ENCODE measurements at regions not wholly inside any gene's neighbourhood (a gene's known extent, or its start where the extent isn't known, plus 50 kb on each side); places are given as distances from the start of the nearest gene placed in this dataset.

DNA sequence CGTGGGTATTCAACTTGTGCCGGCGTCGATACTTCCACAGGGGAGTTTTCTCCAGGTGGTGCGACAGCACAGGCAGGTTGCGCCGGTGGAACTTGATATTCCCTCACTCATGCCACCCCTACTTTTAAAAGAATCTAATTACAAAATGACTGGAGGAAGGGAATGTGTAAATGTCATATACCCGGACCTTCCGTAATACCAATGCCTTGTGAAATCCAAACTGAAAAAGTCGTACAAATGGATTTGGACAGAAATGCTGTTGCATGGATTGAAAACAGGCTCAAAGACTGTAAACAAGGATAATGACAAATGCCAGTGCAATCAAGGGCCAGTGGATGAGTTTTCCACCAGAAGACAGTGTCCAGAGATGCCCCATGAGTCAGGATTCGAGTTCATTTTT, 235.3 kb upstream of the USP25 start:
- DNase-seq = no peak

GRCh38 chr21:15495965-15496364, 233.8 kb upstream of the USP25 start:
- DNase-seq = no peak

DNA sequence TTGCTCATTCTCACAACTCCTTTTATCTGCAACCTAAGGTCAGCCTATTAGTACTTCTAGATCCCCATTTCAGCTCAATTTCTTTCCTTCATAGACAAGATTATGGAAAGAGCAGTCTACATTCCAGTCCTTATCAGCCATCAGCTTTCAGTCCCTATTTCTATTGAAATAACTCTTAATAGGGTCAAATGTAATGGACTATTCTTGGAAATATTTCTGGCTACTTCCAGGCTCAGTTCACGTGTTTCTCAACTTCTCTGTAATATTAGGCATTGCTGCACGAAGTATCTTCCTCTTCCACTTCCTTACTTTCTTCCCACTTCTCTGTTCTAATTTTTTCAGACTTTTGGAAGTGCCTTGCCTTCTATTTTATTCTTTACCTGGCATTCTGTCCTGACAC, 232.9 kb upstream of the USP25 start:
- DNase-seq = peak; percentile 53

GRCh38 chr21:15498455-15498854, 231.3 kb upstream of the USP25 start:
- no peak for DNase-seq

DNA sequence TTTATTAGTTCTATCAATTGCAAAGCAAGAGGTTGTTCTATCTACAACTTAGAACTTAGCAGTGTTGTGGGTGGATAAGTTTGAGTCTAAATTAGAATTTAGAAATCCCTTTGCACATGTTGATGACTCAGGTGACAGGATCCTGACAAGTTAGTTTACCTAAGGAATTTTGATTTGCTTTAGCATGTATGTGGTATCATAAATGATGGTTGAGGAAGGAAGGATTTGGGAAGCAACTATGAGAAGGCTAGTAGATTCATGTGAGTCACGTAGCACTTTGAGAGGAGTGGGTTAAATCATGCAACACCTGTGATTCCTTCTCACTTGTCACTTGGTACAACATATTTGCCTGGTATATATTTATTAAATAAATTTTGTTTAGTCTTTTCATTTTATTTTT, 223.7 kb upstream of the USP25 start:
- no peak for DNase-seq

DNA sequence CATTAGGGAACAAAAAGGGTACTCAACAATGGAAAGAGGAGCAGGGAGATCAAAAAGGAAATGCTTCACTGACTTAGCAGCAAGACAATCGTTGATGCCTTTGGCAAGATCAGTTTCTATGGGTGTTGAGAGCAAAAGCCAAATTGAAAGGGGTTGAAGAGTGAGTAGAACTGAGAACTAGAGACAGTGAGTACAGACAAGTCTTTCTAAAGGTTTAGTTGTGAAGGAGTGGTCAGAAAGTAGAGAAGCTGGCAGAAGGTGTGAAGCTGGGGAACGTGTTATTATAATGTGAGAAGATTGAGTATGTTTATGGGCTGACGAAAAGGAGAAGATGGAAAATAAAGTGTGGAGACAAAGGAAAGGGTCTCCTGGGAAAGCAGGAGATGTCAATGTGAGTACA, 221.2 kb upstream of the USP25 start:
- DNase-seq = no peak

- DNase-seq = peak; percentile 40
Measured at GRCh38 chr21:15514073-15514946, 215.5 kb upstream of the USP25 start.

DNA sequence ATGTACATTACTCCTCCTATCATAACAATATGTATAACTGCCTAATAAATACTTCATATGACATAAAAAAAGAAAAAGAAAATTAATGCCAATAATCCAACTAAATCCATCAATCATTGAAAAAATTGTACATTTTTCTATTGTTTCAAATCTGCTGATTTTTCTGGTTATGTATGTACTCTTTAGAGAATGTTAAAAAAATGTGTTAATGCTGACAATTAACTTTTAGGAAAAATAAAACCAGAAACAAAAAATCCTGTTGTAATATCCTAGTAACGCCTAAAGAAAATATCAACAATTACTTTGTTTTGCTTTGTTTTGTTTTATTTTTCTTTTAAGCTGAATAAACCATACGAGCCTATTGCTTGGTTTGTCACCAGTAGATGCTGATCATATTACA, 213.9 kb upstream of the USP25 start:
- no peak for DNase-seq

- no peak for DNase-seq
Measured at GRCh38 chr21:15517394-15517793, 212.4 kb upstream of the USP25 start.

GRCh38 chr21:15520811-15521643, 208.8 kb upstream of the USP25 start:
- no peak for DNase-seq

GRCh38 chr21:15521644-15522001, 208.2 kb upstream of the USP25 start:
- no peak for DNase-seq

DNA sequence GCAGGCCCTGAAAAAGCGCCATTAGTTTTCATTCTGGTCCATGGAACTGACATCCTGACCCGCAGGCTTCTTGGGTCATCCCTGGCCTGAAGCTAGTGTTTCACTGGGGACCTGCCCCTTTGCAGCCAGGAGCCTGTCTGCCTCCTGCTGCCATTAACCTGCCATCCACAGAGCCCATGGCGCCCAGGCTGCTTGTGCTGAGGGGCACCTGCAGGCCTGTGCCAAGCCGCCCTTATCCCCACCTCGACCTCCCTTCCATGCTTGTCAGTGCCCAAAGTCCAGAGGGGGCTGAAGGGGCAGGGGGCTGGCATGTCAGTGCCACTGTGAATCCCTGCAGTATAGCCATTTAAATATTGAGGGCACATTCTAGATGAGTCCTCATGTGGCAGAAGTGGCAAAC, 207.6 kb upstream of the USP25 start:
- DNase-seq = no peak

- DNase-seq = no peak
Measured at GRCh38 chr21:15524855-15525254, 204.9 kb upstream of the USP25 start.

DNA sequence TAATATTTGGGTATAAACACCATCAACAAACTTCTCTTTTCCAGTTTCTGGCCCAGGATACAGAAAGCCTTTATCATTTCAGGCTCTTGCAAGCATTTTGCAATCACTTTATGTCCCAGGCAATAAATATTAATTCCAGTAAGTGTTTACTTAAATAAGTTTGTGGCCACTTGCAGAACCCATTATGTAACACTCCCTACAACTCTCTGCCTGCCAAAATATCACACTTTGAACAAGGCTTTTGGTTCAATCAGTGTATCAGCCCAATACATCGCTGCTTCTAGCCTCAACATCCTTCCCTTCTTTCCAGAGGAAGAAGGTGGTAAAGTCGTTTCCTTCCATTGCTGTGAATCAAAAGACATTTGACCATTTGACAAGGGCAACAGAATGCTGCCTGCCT, 203.0 kb upstream of the USP25 start:
- DNase-seq = no peak

GRCh38 chr21:15528346-15528745, 201.4 kb upstream of the USP25 start:
- DNase-seq = no peak

DNA sequence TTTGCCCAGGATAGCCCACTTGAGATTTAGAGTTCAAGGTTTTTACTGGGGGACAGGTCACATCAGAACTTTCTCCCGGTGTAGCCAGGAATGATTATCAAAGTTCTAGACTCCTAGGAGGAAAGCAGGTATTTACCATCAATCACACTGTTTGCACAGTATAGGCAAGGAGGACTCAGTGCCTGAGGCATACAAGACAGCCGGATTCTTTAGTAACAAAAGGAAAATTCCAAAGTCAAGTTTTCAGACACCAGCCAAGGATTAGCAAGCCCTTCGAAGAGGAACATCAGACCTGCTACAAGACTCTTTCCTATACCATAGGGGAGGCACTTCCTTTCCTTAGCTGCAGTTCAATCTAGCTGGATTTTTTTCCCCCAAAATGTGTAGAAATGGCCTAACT, 197.8 kb upstream of the USP25 start:
- no peak for DNase-seq

DNA sequence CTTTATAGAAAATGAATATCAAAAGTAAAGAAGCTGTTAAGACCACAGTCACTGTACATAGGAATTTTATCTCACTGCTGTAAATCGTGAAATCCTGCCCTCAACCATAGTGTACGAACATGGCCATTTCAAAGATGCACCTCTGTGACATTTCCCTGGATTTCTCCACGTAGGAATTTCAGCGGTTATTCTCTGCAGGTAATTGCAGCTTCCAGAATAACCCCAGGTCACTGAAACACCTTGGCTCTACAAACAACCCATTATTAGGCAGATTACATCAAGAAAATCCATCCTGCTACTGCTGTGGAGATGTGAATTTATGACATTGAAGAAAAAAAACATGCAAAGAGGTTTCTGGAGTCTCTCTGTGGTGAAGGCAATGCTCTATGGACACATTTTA, 196.2 kb upstream of the USP25 start:
- DNase-seq = no peak

GRCh38 chr21:15534450-15534886, 195.3 kb upstream of the USP25 start:
- no peak for DNase-seq

GRCh38 chr21:15539376-15539775, 190.4 kb upstream of the USP25 start:
- DNase-seq = no peak

GRCh38 chr21:15543473-15543872, 186.3 kb upstream of the USP25 start:
- no peak for DNase-seq

GRCh38 chr21:15549671-15550070, 180.1 kb upstream of the USP25 start:
- no peak for DNase-seq

DNA sequence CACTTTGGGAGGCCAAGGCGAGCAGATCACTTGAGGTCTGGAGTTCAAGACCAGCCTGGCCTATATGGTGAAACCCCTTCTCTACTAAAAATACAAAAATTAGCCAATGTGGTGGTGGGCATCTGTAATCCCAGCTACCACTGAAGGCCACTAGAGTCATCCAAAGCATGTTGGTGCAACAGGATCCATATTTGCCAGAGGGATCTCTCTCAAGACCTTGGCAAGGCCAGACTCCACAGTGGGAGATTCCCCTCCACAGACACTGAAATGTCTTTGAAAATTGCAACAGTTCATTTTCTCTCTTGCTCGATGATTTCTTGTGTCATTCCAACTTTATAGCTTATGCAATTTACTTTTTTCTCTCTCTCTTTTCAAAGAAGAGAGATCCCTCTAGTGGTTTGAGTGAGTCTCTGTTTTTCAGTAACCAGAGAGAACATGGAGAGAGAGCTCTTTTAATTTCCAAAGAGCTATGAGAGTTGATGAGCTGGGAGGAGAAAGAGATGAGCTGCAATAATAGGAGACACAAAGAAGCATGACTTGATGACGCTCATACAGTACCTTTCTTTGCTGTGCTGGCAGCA, 176.8 kb upstream of the USP25 start:
- DNase-seq = peak; percentile 49

- no peak for DNase-seq
Measured at GRCh38 chr21:15557925-15558324, 171.9 kb upstream of the USP25 start.

- no peak for DNase-seq
Measured at GRCh38 chr21:15558884-15559283, 170.9 kb upstream of the USP25 start.

Data from inflammatory macrophage treated with lipopolysaccharide for 4 hours (primary cell).